ENCODE measurements at regions not wholly inside any gene's neighbourhood (a gene's known extent, or its start where the extent isn't known, plus 50 kb on each side); places are given as distances from the start of the nearest gene placed in this dataset.

DNA sequence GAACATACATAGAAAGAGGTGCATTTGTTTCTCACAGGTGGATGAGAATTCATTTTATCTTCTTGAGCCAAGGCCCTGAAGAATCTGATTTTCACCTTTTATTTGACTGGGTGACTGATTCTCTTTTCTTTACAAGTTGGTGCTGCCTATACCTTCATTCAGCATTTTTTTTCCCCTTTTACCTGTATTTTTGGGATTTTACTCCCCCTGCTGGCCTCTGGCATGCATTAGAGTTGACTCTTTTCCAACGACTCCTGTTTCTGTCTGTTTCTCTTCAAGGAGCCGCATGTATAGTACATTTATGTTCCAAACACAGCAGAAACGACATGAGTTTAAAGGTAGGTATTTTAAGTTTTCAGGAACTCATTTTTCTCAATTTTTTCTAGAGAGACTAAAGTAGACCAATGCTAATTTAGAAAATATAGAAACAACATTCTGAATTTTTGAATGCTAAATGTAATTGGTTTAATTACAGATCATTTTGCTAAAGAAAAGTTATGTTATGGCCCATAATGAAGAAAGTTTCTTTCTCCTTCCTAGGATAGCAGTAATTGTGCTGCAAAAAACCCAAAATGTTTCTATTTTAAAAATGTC is 149.8 kb upstream of the HDAC9 start:
- no peak overlapping the region for H3K4me3 Mint-ChIP-seq
- TF ChIP-seq, protein P1, sequence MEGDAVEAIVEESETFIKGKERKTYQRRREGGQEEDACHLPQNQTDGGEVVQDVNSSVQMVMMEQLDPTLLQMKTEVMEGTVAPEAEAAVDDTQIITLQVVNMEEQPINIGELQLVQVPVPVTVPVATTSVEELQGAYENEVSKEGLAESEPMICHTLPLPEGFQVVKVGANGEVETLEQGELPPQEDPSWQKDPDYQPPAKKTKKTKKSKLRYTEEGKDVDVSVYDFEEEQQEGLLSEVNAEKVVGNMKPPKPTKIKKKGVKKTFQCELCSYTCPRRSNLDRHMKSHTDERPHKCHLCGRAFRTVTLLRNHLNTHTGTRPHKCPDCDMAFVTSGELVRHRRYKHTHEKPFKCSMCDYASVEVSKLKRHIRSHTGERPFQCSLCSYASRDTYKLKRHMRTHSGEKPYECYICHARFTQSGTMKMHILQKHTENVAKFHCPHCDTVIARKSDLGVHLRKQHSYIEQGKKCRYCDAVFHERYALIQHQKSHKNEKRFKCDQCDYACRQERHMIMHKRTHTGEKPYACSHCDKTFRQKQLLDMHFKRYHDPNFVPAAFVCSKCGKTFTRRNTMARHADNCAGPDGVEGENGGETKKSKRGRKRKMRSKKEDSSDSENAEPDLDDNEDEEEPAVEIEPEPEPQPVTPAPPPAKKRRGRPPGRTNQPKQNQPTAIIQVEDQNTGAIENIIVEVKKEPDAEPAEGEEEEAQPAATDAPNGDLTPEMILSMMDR (IDR thresholded peaks at IDR 0.05; ENCODE audit: unreplicated experiment) = peak; percentile 75
- peak in 1 of 2 experiments; percentile 56 for DNase-seq (ENCODE audit: low spot score in 2 of 2, unreplicated experiment in 2 of 2)
- H3K27me3 Mint-ChIP-seq (ENCODE audit: low read depth) = no peaks in the 10 kb centered on the region
- H3K36me3 Mint-ChIP-seq = peaks cover 14% of the 10 kb centered on the region
- H3K27ac Mint-ChIP-seq = no peak overlapping the region
- peaks cover 37% of the 10 kb centered on the region for H3K4me1 Mint-ChIP-seq
- peaks cover 16% of the 10 kb centered on the region for H3K9me3 Mint-ChIP-seq

DNA sequence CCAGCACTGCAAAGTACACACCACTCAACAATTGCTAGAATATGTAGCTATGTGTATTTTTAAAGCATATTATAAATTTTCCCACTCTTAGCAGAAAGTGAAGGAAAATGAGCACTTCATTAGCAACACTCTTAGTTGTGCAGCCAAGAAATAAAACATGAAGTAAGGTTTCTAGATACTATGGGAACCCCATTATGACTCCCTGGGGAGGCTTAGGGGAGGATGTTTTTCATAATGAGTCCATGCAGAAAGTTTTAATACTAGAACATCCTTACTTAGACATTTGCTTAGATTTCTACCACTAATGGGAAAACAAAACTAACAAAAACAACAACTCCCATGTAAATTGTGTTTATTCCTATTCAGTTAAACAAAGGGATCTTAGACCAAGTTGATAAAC is 148.4 kb upstream of the HDAC9 start:
- peaks cover 1% of the 10 kb centered on the region for H3K36me3 Mint-ChIP-seq
- H3K4me1 Mint-ChIP-seq = peaks cover 44% of the 10 kb centered on the region
- no peaks in the 10 kb centered on the region for H3K27me3 Mint-ChIP-seq (ENCODE audit: low read depth)
- H3K27ac Mint-ChIP-seq = no peak overlapping the region
- TF ChIP-seq, protein P1 (IDR thresholded peaks at IDR 0.05; ENCODE audit: unreplicated experiment) = no peak
- no peak for DNase-seq (ENCODE audit: low spot score in 2 of 2, unreplicated experiment in 2 of 2)
- peaks cover 2% of the 10 kb centered on the region for H3K9me3 Mint-ChIP-seq
- H3K4me3 Mint-ChIP-seq = no peak overlapping the region

DNA sequence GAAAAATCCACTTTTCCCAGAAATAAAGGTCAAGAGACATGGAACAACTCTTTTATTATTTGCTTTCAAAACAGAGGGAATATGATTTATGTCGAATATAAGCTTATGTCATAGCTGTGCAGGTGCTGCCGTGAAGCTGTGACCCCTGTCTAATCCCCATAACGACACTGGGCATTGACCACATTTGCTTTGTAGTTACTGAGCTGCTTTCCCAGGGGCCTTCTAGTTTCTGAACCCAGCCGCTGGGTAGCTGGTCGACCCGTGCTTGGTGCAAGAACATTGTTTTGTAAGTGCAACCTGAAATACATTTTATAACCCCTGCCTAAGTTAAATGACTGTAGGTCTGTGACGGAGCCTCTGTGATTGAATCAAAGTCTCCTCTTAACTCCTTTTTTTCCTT is 144.9 kb upstream of the HDAC9 start:
- Mint-ChIP-seq H3K36me3 (no peaks in the 10 kb centered on the region), H3K4me1 (peaks cover 62% of the 10 kb centered on the region), H3K27ac (peak overlapping the region; percentile 15), H3K9me3 (no peaks in the 10 kb centered on the region), H3K4me3 (no peak overlapping the region), H3K27me3 (ENCODE audit: low read depth) (no peaks in the 10 kb centered on the region)
- DNase-seq (ENCODE audit: low spot score in 2 of 2, unreplicated experiment in 2 of 2) = no peak
- TF ChIP-seq, protein P1 (IDR thresholded peaks at IDR 0.05; ENCODE audit: unreplicated experiment) = no peak

DNA sequence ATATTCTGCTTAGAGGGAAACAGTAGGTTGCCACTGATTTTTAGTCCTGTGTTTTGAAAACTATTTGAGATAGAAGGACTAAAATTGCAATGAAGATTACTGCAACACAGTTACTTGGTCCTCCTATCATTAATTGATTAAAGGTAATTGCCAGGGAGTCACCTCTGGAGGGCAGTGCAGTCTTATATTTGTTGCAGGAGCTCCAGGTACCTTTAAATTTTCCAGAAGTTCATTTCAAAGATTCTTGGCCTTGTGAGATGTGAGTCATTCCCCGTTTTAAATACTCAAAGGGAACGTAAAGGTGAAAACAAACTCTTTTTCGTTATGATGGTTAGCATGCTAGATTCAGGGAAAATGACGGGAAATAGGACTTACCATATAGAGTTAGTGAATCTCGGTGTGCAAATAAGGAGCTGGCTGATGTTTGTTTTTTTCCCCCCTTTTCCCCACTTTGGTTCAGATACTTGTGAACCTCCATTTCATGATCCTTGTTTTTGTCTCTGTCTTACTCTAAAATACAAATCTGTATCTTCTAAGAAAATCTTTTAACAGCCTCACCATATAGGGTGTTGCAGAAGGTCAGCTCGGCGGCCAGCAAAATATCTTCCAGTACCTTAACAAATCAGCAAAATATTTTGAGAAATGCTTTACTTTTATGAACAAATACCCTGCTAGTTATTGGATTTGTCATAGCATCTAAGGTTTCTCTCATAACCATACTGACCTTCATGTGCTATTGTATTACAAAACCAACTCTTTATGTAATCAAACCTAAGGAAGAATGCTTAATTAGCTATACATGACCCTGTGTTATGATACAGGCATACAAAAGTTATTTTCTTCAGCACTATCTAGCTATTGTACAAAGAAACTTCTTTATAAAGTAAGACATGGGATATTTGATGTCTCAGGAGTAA is 143.0 kb upstream of the HDAC9 start:
- Mint-ChIP-seq H3K36me3 (no peaks in the 10 kb centered on the region), H3K27me3 (ENCODE audit: low read depth) (no peaks in the 10 kb centered on the region), H3K27ac (peak overlapping the region; percentile 70), H3K9me3 (no peaks in the 10 kb centered on the region), H3K4me1 (peaks cover 52% of the 10 kb centered on the region), H3K4me3 (peak overlapping the region; percentile 7)
- TF ChIP-seq, protein P1 (IDR thresholded peaks at IDR 0.05; ENCODE audit: unreplicated experiment) = peak; percentile 41
- DNase-seq (ENCODE audit: low spot score in 2 of 2, unreplicated experiment in 2 of 2) = peak in 1 of 2 experiments; percentile 45

DNA sequence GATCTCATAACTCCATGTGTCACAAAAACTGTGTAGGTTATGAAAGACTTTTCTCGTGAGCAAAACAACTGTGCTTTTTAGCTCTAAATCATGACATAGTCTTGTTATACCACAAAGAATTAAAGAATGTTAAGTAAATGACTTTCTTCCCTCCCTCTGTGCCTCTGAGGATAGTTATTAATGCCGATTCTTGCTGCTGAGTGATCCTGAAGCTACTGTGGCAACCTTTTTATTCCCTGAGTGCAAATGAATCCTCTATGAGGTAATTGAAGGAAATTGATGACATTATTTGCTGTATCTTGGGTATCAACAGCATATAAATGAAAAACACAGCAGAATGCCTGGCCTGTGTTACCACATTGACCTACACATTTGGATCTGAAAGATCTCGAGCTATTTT is 142.2 kb upstream of the HDAC9 start:
- Mint-ChIP-seq H3K9me3 (no peaks in the 10 kb centered on the region), H3K4me3 (no peak overlapping the region), H3K36me3 (no peaks in the 10 kb centered on the region), H3K27me3 (ENCODE audit: low read depth) (no peaks in the 10 kb centered on the region), H3K27ac (peak overlapping the region; percentile 70), H3K4me1 (peaks cover 52% of the 10 kb centered on the region)
- DNase-seq (ENCODE audit: low spot score in 2 of 2, unreplicated experiment in 2 of 2) = no peak
- TF ChIP-seq, protein P1 (IDR thresholded peaks at IDR 0.05; ENCODE audit: unreplicated experiment) = no peak
